ENCODE measurements at regions not wholly inside any gene's neighbourhood (a gene's known extent, or its start where the extent isn't known, plus 50 kb on each side); places are given as distances from the start of the nearest gene placed in this dataset.
A peak's percentile ranks its signal among the peaks of the same experiment; 100 is the strongest.

GRCh38 chr4:106594291-106594952, 225.8 kb upstream of the GIMD1 start:
- no peak for TF ChIP-seq CTCF (IDR thresholded peaks at IDR 0.05)
- Histone ChIP-seq H3K4me3 (no peak overlapping the region), H3K4me1 (no peaks in the 10 kb centered on the region), H3K27ac (no peak overlapping the region), H3K9me3 (no peaks in the 10 kb centered on the region), H3K27me3 (no peaks in the 10 kb centered on the region), H3K36me3 (no peaks in the 10 kb centered on the region)
- DNase-seq (ENCODE audit: low spot score in 2 of 2), result no peak
- intact Hi-C loops (cut with DNase I), result no loop called here

GRCh38 chr4:106588891-106589290, 220.3 kb upstream of the GIMD1 start:
- Histone ChIP-seq H3K4me3 (no peak overlapping the region), H3K27me3 (no peaks in the 10 kb centered on the region), H3K27ac (peak overlapping the region in 1 of 2 donors; percentile 44), H3K9me3 (no peaks in the 10 kb centered on the region), H3K36me3 (no peaks in the 10 kb centered on the region), H3K4me1 (peaks cover 0 to 20% of the 10 kb centered on the region in 2 donors)
- intact Hi-C loops (cut with DNase I), result no loop called here
- no peak for TF ChIP-seq CTCF (IDR thresholded peaks at IDR 0.05)
- DNase-seq (ENCODE audit: low spot score in 2 of 2), result no peak

GRCh38 chr4:106587558-106587957, 219.0 kb upstream of the GIMD1 start:
- Histone ChIP-seq H3K4me1 (peaks cover 0 to 25% of the 10 kb centered on the region in 2 donors), H3K9me3 (no peaks in the 10 kb centered on the region), H3K27ac (peak overlapping the region; percentile 30 to 44), H3K4me3 (no peak overlapping the region), H3K27me3 (no peaks in the 10 kb centered on the region), H3K36me3 (no peaks in the 10 kb centered on the region)
- DNase-seq (ENCODE audit: low spot score in 2 of 2), result no peak
- TF ChIP-seq CTCF (IDR thresholded peaks at IDR 0.05), result no peak
- intact Hi-C loops (cut with DNase I), result loop anchor here (2.0 kb wide), 1 partner anchor 221 kb away; no protein-coding TSS in a partner anchor

GRCh38 chr4:106585915-106586349, 217.4 kb upstream of the GIMD1 start:
- Histone ChIP-seq H3K27me3 (no peaks in the 10 kb centered on the region), H3K4me1 (peaks cover 0 to 25% of the 10 kb centered on the region in 2 donors), H3K4me3 (no peak overlapping the region), H3K9me3 (no peaks in the 10 kb centered on the region), H3K27ac (peak overlapping the region in 1 of 2 donors; percentile 50), H3K36me3 (no peaks in the 10 kb centered on the region)
- DNase-seq (ENCODE audit: low spot score in 2 of 2), result no peak
- TF ChIP-seq CTCF (IDR thresholded peaks at IDR 0.05), result no peak
- intact Hi-C loops (cut with DNase I), result loop anchor here (2.0 kb wide), 1 partner anchor 219 kb away; no protein-coding TSS in a partner anchor

- no peaks in the 10 kb centered on the region for H3K36me3 ChIP-seq
- H3K4me1 ChIP-seq, result peaks cover 0 to 25% of the 10 kb centered on the region in 2 donors
- H3K4me3 ChIP-seq, result no peak overlapping the region
- no peak overlapping the region for H3K27ac ChIP-seq
- H3K9me3 ChIP-seq, result no peaks in the 10 kb centered on the region
- intact Hi-C loops (cut with DNase I), result no loop called here
- DNase-seq (ENCODE audit: low spot score in 2 of 2), result no peak
- H3K27me3 ChIP-seq, result no peaks in the 10 kb centered on the region
- TF ChIP-seq CTCF (IDR thresholded peaks at IDR 0.05), result no peak
Measured at GRCh38 chr4:106584337-106584989, 215.9 kb upstream of the GIMD1 start.

Measured in ascending aorta (tissue), 2 donors.